OCI-LY7 (cell line): ENCODE measurements at regions not wholly inside any gene's neighbourhood (a gene's known extent, or its start where the extent isn't known, plus 50 kb on each side); places are given as distances from the start of the nearest gene placed in this dataset.
"Not testable (repeated sequence)": the region's sequence is repeated elsewhere in the genome, so short reads cannot be mapped to it uniquely, and the experiment has no call there.

Experiments
- BruUV-seq: library from RNA; stranded (reverse); fragments of 400-500 nt; replicated peaks from 2 replicates; lab custom pipeline; 2021; lab: Mats Ljungman, UMichigan
- CTCF ChIA-PET: fragments of 300-600 bp; sonication (Branson Sonifier 250); formaldehyde crosslinking; loops from one replicate; lab custom pipeline; 2022; ENCODE audit warnings: antibody characterized with exemption; ENCODE audit not compliant: unreplicated experiment; lab: Charles Lee
- POLR2A ChIA-PET: fragments of 300-600 bp; sonication (Branson Sonifier 250); formaldehyde crosslinking; loops from one replicate; lab custom pipeline; 2022; ENCODE audit warnings: antibody characterized with exemption; lab: Charles Lee
- DNase-seq: peaks from one replicate; pipeline ENCODE4 v3.0.0-alpha.2; 2015; ENCODE audit warnings: low spot score
- H2AFZ ChIP-seq: fragments of 200-600 bp; sonication (generic), shearing (Covaris generic); 2 replicates; pipeline ENCODE4 v1.6.1; 2014; ENCODE audit warnings: mild to moderate bottlenecking, antibody characterized with exemption, low read length, moderate library complexity
- H3K27ac ChIP-seq: fragments of 200-600 bp; sonication (generic); 2 replicates; pipeline ENCODE4 v1.5.1; 2014; ENCODE audit warnings: mixed run types, low read depth, mild to moderate bottlenecking, moderate library complexity, low read length, inconsistent platforms; ENCODE audit not compliant: poor library complexity, severe bottlenecking
- H3K36me3 ChIP-seq: fragments of 200-600 bp; sonication (generic); 2 replicates; pipeline ENCODE4 v1.6.1; 2014; ENCODE audit warnings: mild to moderate bottlenecking, antibody characterized with exemption, low read length, moderate library complexity, mixed read lengths; ENCODE audit not compliant: insufficient read depth
- H3K4me1 ChIP-seq: fragments of 200-600 bp; sonication (generic); 2 replicates; pipeline ENCODE4 v1.5.1; 2014; ENCODE audit warnings: mild to moderate bottlenecking, low read length; ENCODE audit not compliant: insufficient read depth, poor library complexity, severe bottlenecking
- H3K4me2 ChIP-seq: fragments of 200-600 bp; sonication (generic); 2 replicates; pipeline ENCODE4 v1.6.1; 2014; ENCODE audit warnings: mild to moderate bottlenecking, low read length
- H3K4me3 ChIP-seq: fragments of 200-600 bp; sonication (generic); 2 replicates; pipeline ENCODE4 v1.5.1; 2014; ENCODE audit warnings: mild to moderate bottlenecking, low read depth, low read length; ENCODE audit not compliant: poor library complexity, severe bottlenecking
- H3K79me2 ChIP-seq: fragments of 200-600 bp; sonication (generic); 2 replicates; pipeline ENCODE4 v1.6.1; 2016; ENCODE audit warnings: low read depth, mild to moderate bottlenecking, low read length, moderate library complexity, mixed read lengths; ENCODE audit not compliant: insufficient read depth
- H3K9me2 ChIP-seq: fragments of 200-600 bp; sonication (generic); 2 replicates; pipeline ENCODE4 v1.6.1; 2016; ENCODE audit warnings: mild to moderate bottlenecking, low read length, mixed read lengths; ENCODE audit not compliant: insufficient read depth
- H3K9me3 ChIP-seq: fragments of 200-600 bp; sonication (generic); 2 replicates; pipeline ENCODE4 v1.6.1; 2014; ENCODE audit warnings: mild to moderate bottlenecking, mixed run types, low read length, mixed read lengths
- H4K20me1 ChIP-seq: fragments of 200-600 bp; sonication (generic); 2 replicates; pipeline ENCODE4 v1.6.1; 2014; ENCODE audit warnings: mild to moderate bottlenecking, antibody characterized with exemption, low read length, moderate library complexity, mixed read lengths; ENCODE audit not compliant: insufficient read depth
- CTCF ChIP-seq: fragments of 200-600 bp; sonication (generic); conservative IDR thresholded peaks from 2 replicates; pipeline ENCODE4 v1.5.1; 2014; ENCODE audit warnings: mild to moderate bottlenecking, antibody characterized with exemption, low read length, moderate library complexity, mixed read lengths
- EZH2phosphoT487 ChIP-seq: fragments of 200-600 bp; sonication (generic); IDR thresholded peaks from 2 replicates; pipeline ENCODE4 v1.6.1; 2018; ENCODE audit warnings: low read depth, borderline replicate concordance, mild to moderate bottlenecking, mixed run types, antibody characterized with exemption, low read length, moderate library complexity, mixed read lengths
- intact Hi-C: fragments of 100-400 bp; cut with micrococcal nuclease; formaldehyde crosslinking; loops from one replicate; pipeline ENCODE4 v1.10.0; 2022; ENCODE audit not compliant: unreplicated experiment

GRCh38 chr15:36448418-36448817 lies 131.0 kb upstream of the CDIN1 start:
- no peaks in the 10 kb centered on the region for H3K36me3 ChIP-seq
- DNase-seq: no peak
- no peak overlapping the region for H3K4me3 ChIP-seq
- no TSS peak for BruUV-seq
- no peaks in the 10 kb centered on the region for H3K9me2 ChIP-seq
- H3K9me3 ChIP-seq: no peaks in the 10 kb centered on the region
- no peaks in the 10 kb centered on the region for H3K4me1 ChIP-seq
- H3K79me2 ChIP-seq: no peaks in the 10 kb centered on the region
- ChIA-PET POLR2A (interaction anchor here (0.6 to 1.5 kb wide), 3 partner anchors 9 to 1269 kb away, joined by 3 to 5 read pairs (median 3); no protein-coding TSS in a partner anchor), CTCF (no interaction called here)
- intact Hi-C loops: no loop called here
- no peaks in the 10 kb centered on the region for H4K20me1 ChIP-seq
- H3K4me2 ChIP-seq: no peak overlapping the region
- no peak overlapping the region for H2AFZ ChIP-seq
- no peak overlapping the region for H3K27ac ChIP-seq
- no peak for TF ChIP-seq EZH2phosphoT487
- TF ChIP-seq CTCF: no peak

- ChIA-PET POLR2A (interaction anchor here (0.7 to 1.6 kb wide), 3 partner anchors 9 to 1212 kb away, joined by 3 to 5 read pairs (median 4); no protein-coding TSS in a partner anchor), CTCF (no interaction called here)
- no peaks in the 10 kb centered on the region for H3K4me1 ChIP-seq
- no peak overlapping the region for H3K4me2 ChIP-seq
- no peak overlapping the region for H2AFZ ChIP-seq
- DNase-seq: no peak
- no peaks in the 10 kb centered on the region for H3K9me2 ChIP-seq
- intact Hi-C loops: no loop called here
- no TSS peak for BruUV-seq
- no peak for TF ChIP-seq EZH2phosphoT487
- TF ChIP-seq CTCF: no peak
- H3K9me3 ChIP-seq: no peaks in the 10 kb centered on the region
- no peaks in the 10 kb centered on the region for H3K36me3 ChIP-seq
- no peaks in the 10 kb centered on the region for H4K20me1 ChIP-seq
- no peak overlapping the region for H3K27ac ChIP-seq
- no peaks in the 10 kb centered on the region for H3K79me2 ChIP-seq
- no peak overlapping the region for H3K4me3 ChIP-seq
Measured at GRCh38 chr15:36449084-36449661, 130.3 kb upstream of the CDIN1 start.

- Histone ChIP-seq H3K27ac (no peak overlapping the region), H3K4me1 (no peaks in the 10 kb centered on the region), H4K20me1 (no peaks in the 10 kb centered on the region), H3K79me2 (no peaks in the 10 kb centered on the region), H3K9me2 (no peaks in the 10 kb centered on the region), H3K4me3 (no peak overlapping the region), H2AFZ (no peak overlapping the region), H3K36me3 (no peaks in the 10 kb centered on the region), H3K4me2 (no peak overlapping the region), H3K9me3 (no peaks in the 10 kb centered on the region)
- TF ChIP-seq CTCF (no peak), EZH2phosphoT487 (no peak)
- intact Hi-C loops: no loop called here
- no TSS peak for BruUV-seq
- DNase-seq: no peak
- ChIA-PET POLR2A (interaction anchor here (1.5 to 1.6 kb wide), 2 partner anchors 9 to 11 kb away, joined by 4 to 5 read pairs; no protein-coding TSS in a partner anchor), CTCF (no interaction called here)
Measured at GRCh38 chr15:36449662-36450145, 129.7 kb upstream of the CDIN1 start.

- H3K79me2 ChIP-seq, H3K4me3 ChIP-seq, H4K20me1 ChIP-seq, H3K9me3 ChIP-seq, DNase-seq, intact Hi-C loops, H3K4me2 ChIP-seq, H2AFZ ChIP-seq, POLR2A ChIA-PET, H3K9me2 ChIP-seq, H3K36me3 ChIP-seq, H3K27ac ChIP-seq, BruUV-seq, H3K4me1 ChIP-seq, CTCF ChIA-PET: not testable (repeated sequence)
Measured at GRCh38 chr15:36454244-36454643, 125.2 kb upstream of the CDIN1 start.
